ENCODE measurements at regions not wholly inside any gene's neighbourhood (a gene's known extent, or its start where the extent isn't known, plus 50 kb on each side); places are given as distances from the start of the nearest gene placed in this dataset.

- no peak for TF ChIP-seq RFX5 (IDR thresholded peaks at IDR 0.05; ENCODE audit: borderline replicate concordance, low read depth, low read length)
- no peak for TF ChIP-seq EP300 (IDR thresholded peaks at IDR 0.05; ENCODE audit: borderline replicate concordance in 1 of 2, low read depth in 2 of 2, low read length in 2 of 2)
- no peak for TF ChIP-seq ATF2 (IDR thresholded peaks at IDR 0.05; ENCODE audit: low read length)
- no peak for TF ChIP-seq JUND (IDR thresholded peaks at IDR 0.05; ENCODE audit: low read length)
Observed at GRCh38 chr9:91012933-91013841, 211.6 kb downstream of the SYK start (continued).
